GM13976 (cell line): ENCODE measurements at regions not wholly inside any gene's neighbourhood (a gene's known extent, or its start where the extent isn't known, plus 50 kb on each side); places are given as distances from the start of the nearest gene placed in this dataset.

Experiments
- DNase-seq: peaks from one replicate; pipeline ENCODE4 v3.0.0; 2012; ENCODE audit warnings: low spot score
- in situ Hi-C: fragments of 300-500 bp; cut with MboI; formaldehyde crosslinking; loops from one replicate; pipeline ENCODE4 v1.12.0; 2022; ENCODE audit warnings: low sequenced_read_pairs, mixed read lengths, inconsistent platforms; ENCODE audit not compliant: unreplicated experiment
- TF ChIP-seq, protein P1 (sequence below): IDR thresholded peaks from 2 replicates; pipeline ENCODE4 v1.5.1; 2012; ENCODE audit warnings: borderline replicate concordance, mild to moderate bottlenecking; ENCODE audit not compliant: insufficient read depth; ENCODE audit errors: extremely low read depth, missing control alignments, control extremely low read depth

DNA sequence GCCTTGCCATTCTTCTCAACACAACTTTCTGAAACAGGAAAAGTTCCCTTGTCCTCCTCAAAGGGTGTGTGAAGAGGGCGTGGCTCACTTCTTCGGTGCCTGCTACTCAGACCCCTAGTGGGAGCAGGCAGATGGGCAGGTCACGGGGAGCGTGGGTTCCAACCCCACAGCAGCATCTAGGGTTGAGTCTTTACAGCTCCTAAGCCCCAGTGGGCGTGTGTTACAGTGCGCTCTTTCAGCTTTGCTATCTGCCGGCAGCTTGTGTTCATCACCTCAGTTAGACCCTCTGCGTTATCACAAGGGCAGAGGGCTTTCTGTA, 57.5 kb upstream of the KLF3 start:
- in situ Hi-C loops, result no loop called here
- TF ChIP-seq, protein P1, sequence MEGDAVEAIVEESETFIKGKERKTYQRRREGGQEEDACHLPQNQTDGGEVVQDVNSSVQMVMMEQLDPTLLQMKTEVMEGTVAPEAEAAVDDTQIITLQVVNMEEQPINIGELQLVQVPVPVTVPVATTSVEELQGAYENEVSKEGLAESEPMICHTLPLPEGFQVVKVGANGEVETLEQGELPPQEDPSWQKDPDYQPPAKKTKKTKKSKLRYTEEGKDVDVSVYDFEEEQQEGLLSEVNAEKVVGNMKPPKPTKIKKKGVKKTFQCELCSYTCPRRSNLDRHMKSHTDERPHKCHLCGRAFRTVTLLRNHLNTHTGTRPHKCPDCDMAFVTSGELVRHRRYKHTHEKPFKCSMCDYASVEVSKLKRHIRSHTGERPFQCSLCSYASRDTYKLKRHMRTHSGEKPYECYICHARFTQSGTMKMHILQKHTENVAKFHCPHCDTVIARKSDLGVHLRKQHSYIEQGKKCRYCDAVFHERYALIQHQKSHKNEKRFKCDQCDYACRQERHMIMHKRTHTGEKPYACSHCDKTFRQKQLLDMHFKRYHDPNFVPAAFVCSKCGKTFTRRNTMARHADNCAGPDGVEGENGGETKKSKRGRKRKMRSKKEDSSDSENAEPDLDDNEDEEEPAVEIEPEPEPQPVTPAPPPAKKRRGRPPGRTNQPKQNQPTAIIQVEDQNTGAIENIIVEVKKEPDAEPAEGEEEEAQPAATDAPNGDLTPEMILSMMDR, result no peak
- DNase-seq, result no peak

DNA sequence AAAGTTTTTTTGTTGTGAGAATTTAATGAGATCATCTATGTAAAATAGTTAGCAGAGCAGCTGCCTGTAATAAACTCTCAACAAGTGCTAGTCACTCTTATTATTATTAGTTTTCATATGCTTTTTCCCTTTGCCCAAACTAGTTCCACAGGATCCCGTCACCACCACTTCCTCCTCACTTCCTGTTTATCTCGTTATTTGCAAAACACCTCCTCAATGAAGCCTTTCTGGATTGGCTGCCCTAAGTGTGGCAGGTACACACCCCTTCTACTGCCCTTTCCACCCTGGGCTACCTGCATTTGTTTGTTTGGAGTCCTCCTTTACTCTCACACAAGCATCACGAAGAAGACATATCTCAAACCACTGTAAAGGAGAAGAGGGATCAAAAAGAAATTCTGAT, 54.4 kb upstream of the KLF3 start:
- in situ Hi-C loops, result no loop called here
- no peak for DNase-seq
- TF ChIP-seq, protein P1, result no peak

DNA sequence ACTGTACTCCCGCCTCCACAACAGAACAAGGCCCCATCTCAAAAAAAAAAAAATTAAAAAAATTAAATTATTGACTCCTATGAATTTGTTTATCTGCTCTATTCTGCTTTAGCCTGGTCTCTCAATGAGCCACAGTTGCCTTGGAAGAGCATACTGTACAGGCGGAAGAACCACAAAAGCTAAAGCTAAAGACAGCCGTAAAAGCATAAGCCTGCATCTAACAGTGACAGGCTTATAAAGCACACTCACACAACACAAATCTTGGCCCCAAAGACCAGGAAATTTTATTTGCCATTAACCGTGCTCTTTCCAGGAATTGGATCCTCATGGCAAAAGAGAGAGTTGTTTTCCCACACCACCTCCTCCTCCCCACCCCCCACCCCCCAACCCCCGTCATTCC, 53.5 kb upstream of the KLF3 start:
- in situ Hi-C loops, result no loop called here
- no peak for DNase-seq
- TF ChIP-seq, protein P1, result no peak

DNA sequence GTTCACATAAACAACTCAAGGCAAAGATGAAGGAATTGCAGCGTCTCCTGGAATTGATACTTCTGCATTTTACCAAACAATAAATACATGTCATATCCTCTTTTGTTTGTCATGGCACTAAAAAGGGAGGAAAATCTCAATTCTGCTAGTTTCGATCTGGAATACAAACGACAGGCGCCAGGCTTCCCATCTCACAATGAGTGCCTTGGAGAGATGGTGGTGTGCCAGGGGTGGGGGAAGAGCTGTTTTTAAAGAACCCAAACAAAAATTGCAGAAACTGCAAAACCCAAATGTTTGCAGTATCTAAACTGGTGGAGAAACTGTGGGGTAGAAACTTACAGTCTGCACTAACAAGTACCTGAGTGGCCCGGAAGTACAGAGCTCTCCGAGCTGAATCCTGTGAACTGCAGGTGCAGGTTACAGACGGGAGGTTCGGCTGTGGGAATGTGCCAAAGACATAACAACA, 53.0 kb upstream of the KLF3 start:
- in situ Hi-C loops, result no loop called here
- no peak for DNase-seq
- TF ChIP-seq, protein P1, result no peak

DNA sequence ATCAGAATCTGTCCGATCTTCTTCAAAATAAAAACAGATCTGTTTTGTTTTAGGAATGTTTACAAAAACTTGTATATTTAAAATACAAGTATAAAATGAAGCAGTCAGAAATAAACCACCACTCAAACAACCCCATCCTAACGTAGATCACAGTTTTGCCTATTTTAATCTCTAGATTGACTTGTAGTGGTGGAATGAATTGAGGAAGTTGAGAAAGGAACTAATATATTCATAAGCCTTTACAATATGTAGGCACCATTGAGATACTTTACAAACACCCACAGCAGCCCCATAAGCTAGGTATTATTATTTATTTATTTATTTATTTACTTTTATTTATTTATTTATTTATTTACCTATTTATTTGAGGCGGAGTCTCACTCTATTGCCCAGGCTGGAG, 52.3 kb upstream of the KLF3 start:
- TF ChIP-seq, protein P1, result no peak
- in situ Hi-C loops, result no loop called here
- DNase-seq, result no peak

DNA sequence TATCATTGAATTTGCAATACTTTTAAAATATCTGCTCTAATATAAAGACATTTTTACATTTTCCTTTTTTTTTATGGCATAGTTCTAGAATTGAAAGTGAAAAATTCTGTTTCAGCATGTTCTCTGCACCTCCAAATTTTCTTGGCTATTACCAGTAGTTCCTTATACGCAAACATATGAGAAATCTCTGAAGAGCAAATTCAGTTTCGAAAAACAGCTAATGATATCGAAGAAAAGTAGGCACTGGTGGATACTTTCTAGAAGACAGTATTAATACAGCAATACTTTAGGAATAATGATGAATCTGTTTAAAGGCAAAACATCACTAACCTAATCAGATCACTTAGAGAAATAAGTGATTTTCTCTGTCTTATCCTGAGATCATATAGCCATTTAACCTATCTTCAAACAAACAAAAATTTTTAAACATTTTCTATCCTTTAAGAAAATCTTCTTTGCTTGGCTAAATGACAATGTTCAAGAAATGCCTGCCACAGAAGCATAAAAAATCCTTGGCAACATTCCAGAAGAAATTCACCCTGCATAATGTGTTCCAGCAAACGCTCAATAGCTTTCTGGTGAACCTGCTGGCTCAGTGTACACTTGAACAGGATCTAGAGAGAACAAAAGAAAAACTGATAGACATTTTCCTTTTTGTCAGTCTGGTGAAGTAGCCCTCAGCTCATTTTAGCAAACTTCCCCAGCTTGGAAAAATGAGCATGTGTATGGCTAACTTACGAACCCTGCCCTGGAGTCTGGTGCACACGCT, 51.2 kb upstream of the KLF3 start:
- TF ChIP-seq, protein P1, result no peak
- in situ Hi-C loops, result no loop called here
- DNase-seq, result no peak
